Heart left ventricle (tissue), 16 donors: ENCODE measurements at regions not wholly inside any gene's neighbourhood (a gene's known extent, or its start where the extent isn't known, plus 50 kb on each side); places are given as distances from the start of the nearest gene placed in this dataset.

ENCODE experiments used
- ATAC-seq, 4 donors: fragments of 200-7000 bp; cut with Tn5 transposase; one replicate each; pipeline ENCODE4 v1.9.1; 2020 to 2022; ENCODE audit warnings: moderate library complexity in 4 of 4, mild to moderate bottlenecking in 3 of 4, moderate number of reproducible peaks in 1 of 4
- DNase-seq, 5 donors: peaks; one replicate each; pipeline ENCODE4 v3.0.0-alpha.2; 2020
- H3K27ac ChIP-seq, 12 donors: fragments of 200-600 bp; sonication (generic) in 4 of 12; one replicate each; pipeline versions ENCODE4 v1.5.0 to v1.8.0; 2016 to 2022; ENCODE audit warnings: mild to moderate bottlenecking in 2 of 12
- H3K27me3 ChIP-seq, 9 donors: fragments of 200-600 bp; sonication (generic) in 2 of 9; one replicate each; pipeline versions ENCODE4 v1.5.1 to v1.8.0; 2016 to 2022; ENCODE audit warnings: mild to moderate bottlenecking in 3 of 9
- H3K36me3 ChIP-seq, 9 donors: fragments of 200-600 bp; sonication (generic) in 2 of 9; one replicate each; pipeline versions ENCODE4 v1.5.0 to v1.8.0; 2018 to 2022; ENCODE audit warnings: mild to moderate bottlenecking in 2 of 9
- H3K4me1 ChIP-seq, 12 donors: fragments of 200-600 bp; sonication (generic) in 4 of 12; one replicate each; pipeline versions ENCODE4 v1.5.0 to v1.8.0; 2016 to 2022; ENCODE audit warnings: mild to moderate bottlenecking in 3 of 12
- H3K4me3 ChIP-seq, 12 donors: fragments of 200-600 bp; sonication (generic) in 4 of 12; one replicate each; pipeline versions ENCODE4 v1.5.0 to v1.8.0; 2017 to 2022; ENCODE audit warnings: mild to moderate bottlenecking in 9 of 12, moderate library complexity in 4 of 12
- H3K9me3 ChIP-seq, 12 donors: fragments of 200-600 bp; sonication (generic) in 4 of 12; one replicate each; pipeline versions ENCODE4 v1.5.0 to v1.8.0; 2016 to 2022; ENCODE audit warnings: mild to moderate bottlenecking in 1 of 12
- POLR2A ChIP-seq, 2 donors: fragments of 450-650 bp; IDR thresholded peaks; one replicate each; pipeline ENCODE4 v1.6.1; 2017; ENCODE audit warnings: antibody characterized with exemption in 2 of 2, mild to moderate bottlenecking in 2 of 2, moderate library complexity in 2 of 2
- WGBS, 4 donors: extraction: QIAGEN DNeasy Blood & Tissue Kit in 2 of 4; methylation state at CpG; one replicate each; pipeline versions ENCODE4 v1.1.5 to v1.1.7; 2013 to 2018; 5-methylcytosine and 5-hydroxymethylcytosine counted together
- intact Hi-C, 10 donors: fragments of 100-400 bp; cut with DNase I; formaldehyde crosslinking; loops; one replicate each; pipeline versions ENCODE4 v1.11.1 to v1.14.2; 2022
- TF ChIP-seq, protein P1 (sequence below), 12 donors: fragments of 200-600 bp; sonication (generic) in 4 of 12; IDR thresholded peaks; one replicate each; pipeline versions ENCODE4 v1.5.0 to v1.8.0; 2018 to 2022; ENCODE audit warnings: antibody characterized with exemption in 12 of 12, mild to moderate bottlenecking in 5 of 12
- donor health status: ischemic (EF 13 %, LVEDD 7.1; RV severe dilation, severe dysfunction).
- donor health status: healthy with polysubstance abuse.
- donor health status: DM: no; HTN: yes; CAD: no.
- donor health status: DM: no; HTN: no; CAD: no.
- donor health status: ischemic (EF 25% LVEDD 6.9; RV normal size, moderate dysfunction).
- donor health status: ischemic (EF 25% LVEDD 5.7; RV mildly dilated, moderate dysfunction).
- donor health status: healthy.
- donor health status: DM: yes; HTN: yes; CAD: no.
- donor health status: ischemic (EF 35%, LVEDD 5.7; RV mildly dilated, moderate dysfunction).
- donor health status: nonischemic (EF 11% LVEDD 7.7; RV severe dilation, severe dysfunction).
- donor health status: DM: yes; HTN: yes; CAD: no.
- donor health status: PGD.
- donor health status: ischemic (EF 29% LVEDD 5.4; RV normal size, mild dysfunction).
- donor health status: nonischemic (EF 23%, LVEDD 6.1; RV moderate dilation, normal function).

DNA sequence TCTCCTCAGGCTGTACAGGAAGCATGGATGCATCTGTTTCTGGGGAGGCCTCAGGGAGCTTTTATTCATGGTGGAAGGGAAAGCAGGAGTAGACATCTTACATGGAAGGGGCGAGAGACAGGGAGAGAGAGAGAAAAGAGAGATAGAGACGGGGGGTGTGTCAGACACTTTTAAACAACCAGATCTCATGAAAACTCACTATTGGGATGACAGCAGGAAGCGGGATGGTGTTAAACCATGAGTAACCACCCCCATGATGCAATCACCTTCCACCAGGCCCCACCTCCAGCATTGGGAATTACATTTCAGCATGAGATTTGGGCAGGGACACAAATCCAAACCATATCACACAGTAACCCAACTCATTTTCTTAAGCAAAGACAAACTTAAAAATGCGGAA, 110.0 kb upstream of the EEA1 start:
- TF ChIP-seq, protein P1, sequence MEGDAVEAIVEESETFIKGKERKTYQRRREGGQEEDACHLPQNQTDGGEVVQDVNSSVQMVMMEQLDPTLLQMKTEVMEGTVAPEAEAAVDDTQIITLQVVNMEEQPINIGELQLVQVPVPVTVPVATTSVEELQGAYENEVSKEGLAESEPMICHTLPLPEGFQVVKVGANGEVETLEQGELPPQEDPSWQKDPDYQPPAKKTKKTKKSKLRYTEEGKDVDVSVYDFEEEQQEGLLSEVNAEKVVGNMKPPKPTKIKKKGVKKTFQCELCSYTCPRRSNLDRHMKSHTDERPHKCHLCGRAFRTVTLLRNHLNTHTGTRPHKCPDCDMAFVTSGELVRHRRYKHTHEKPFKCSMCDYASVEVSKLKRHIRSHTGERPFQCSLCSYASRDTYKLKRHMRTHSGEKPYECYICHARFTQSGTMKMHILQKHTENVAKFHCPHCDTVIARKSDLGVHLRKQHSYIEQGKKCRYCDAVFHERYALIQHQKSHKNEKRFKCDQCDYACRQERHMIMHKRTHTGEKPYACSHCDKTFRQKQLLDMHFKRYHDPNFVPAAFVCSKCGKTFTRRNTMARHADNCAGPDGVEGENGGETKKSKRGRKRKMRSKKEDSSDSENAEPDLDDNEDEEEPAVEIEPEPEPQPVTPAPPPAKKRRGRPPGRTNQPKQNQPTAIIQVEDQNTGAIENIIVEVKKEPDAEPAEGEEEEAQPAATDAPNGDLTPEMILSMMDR (IDR thresholded peaks at IDR 0.05), result no peak
- no peaks in the 10 kb centered on the region for H3K4me1 ChIP-seq
- ATAC-seq, result no peak
- DNase-seq, result no peak
- 81 to 86% (median 85%) methylated on average over 4 of the region's 4 CpGs for WGBS, 4 donors
- intact Hi-C loops, result no loop called here
- H3K36me3 ChIP-seq, result no peaks in the 10 kb centered on the region
- no peaks in the 10 kb centered on the region for H3K9me3 ChIP-seq
- no peak overlapping the region for H3K4me3 ChIP-seq
- no peak overlapping the region for H3K27ac ChIP-seq
- H3K27me3 ChIP-seq, result no peaks in the 10 kb centered on the region

DNA sequence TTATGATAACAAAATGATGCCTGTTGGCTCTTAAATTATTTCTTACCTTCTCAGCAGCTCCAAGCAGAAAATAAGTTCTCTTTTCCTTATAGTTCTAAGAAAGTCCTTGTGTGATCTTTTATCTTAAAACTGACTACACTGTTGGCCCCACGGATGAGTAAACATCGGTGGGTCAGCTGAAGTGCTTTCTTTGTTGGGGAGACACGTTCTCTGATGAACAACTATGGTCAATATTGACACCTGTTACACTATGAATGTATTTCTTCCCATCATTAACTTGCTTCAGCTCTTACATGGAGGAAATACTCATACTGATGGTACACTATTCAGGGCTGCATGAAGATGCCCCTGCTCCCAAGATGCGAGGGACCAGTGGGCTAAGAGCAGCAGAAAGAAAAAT, 110.8 kb upstream of the EEA1 start:
- DNase-seq (no peak), ATAC-seq (no peak)
- Histone ChIP-seq H3K4me3 (no peak overlapping the region), H3K4me1 (no peaks in the 10 kb centered on the region), H3K9me3 (no peaks in the 10 kb centered on the region), H3K36me3 (no peaks in the 10 kb centered on the region), H3K27me3 (no peaks in the 10 kb centered on the region), H3K27ac (no peak overlapping the region)
- intact Hi-C loops, result no loop called here
- TF ChIP-seq POLR2A (IDR thresholded peaks at IDR 0.05), result no peak
- TF ChIP-seq, protein P1 (IDR thresholded peaks at IDR 0.05), result no peak
- WGBS, 4 donors, result 81 to 94% (median 89%) methylated on average over 4 of the region's 4 CpGs

DNA sequence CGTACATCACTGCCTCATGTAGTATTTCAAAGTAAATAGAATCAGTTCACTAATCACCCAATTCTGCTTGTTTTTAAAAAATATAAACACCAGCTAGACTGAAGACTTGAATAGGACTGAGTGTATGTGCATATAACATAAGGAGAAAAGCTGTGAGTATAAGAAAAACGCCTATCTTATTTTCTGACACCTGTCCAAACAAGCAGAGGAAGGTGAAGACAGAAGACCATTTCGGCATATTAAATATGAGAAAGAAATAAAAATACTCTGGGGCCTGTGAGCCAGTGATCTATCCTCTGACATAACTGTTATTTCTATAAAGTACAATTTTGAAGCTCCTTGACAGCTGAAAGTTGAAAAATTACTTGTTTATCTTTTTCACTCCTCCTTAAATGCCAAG, 111.3 kb upstream of the EEA1 start:
- no peak overlapping the region for H3K27ac ChIP-seq
- no peak for ATAC-seq
- WGBS, 4 donors, result 89 to 96% (median 92%) methylated on average over 3 of the region's 3 CpGs
- no peak overlapping the region for H3K4me3 ChIP-seq
- TF ChIP-seq, protein P1 (IDR thresholded peaks at IDR 0.05), result no peak
- no peak for TF ChIP-seq POLR2A (IDR thresholded peaks at IDR 0.05)
- intact Hi-C loops, result no loop called here
- no peak for DNase-seq
- no peaks in the 10 kb centered on the region for H3K27me3 ChIP-seq
- H3K9me3 ChIP-seq, result no peaks in the 10 kb centered on the region
- H3K36me3 ChIP-seq, result no peaks in the 10 kb centered on the region
- no peaks in the 10 kb centered on the region for H3K4me1 ChIP-seq

DNA sequence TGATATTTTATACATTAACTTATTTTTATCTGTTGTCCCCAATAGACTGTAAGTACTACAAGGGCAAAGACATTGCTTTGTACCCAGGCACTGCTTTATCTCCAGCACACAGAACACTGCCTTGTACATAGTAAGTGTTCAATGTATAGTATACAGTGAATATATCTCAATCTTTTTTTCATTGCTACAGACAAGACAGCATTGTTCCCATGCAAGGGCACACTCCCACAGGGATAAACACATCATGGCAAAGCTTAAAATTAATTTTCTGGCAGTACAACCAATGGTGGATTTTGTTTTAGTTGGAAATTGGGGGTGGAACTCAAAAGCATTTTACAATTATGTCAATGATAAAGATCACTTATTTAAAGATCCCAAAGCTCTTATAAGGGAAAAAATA, 112.3 kb upstream of the EEA1 start:
- DNase-seq (no peak), ATAC-seq (no peak)
- H3K27ac ChIP-seq, result no peak overlapping the region
- intact Hi-C loops, result no loop called here
- H3K36me3 ChIP-seq, result no peaks in the 10 kb centered on the region
- no peaks in the 10 kb centered on the region for H3K27me3 ChIP-seq
- H3K9me3 ChIP-seq, result no peaks in the 10 kb centered on the region
- TF ChIP-seq POLR2A (IDR thresholded peaks at IDR 0.05), result no peak
- TF ChIP-seq, protein P1 (IDR thresholded peaks at IDR 0.05), result no peak
- H3K4me1 ChIP-seq, result no peaks in the 10 kb centered on the region
- no peak overlapping the region for H3K4me3 ChIP-seq
